ENCODE measurements at regions not wholly inside any gene's neighbourhood (a gene's known extent, or its start where the extent isn't known, plus 50 kb on each side); places are given as distances from the start of the nearest gene placed in this dataset.
A peak's percentile ranks its signal among the peaks of the same experiment; 100 is the strongest.
"Not testable (repeated sequence)": the region's sequence is repeated elsewhere in the genome, so short reads cannot be mapped to it uniquely, and the experiment has no call there.

DNA sequence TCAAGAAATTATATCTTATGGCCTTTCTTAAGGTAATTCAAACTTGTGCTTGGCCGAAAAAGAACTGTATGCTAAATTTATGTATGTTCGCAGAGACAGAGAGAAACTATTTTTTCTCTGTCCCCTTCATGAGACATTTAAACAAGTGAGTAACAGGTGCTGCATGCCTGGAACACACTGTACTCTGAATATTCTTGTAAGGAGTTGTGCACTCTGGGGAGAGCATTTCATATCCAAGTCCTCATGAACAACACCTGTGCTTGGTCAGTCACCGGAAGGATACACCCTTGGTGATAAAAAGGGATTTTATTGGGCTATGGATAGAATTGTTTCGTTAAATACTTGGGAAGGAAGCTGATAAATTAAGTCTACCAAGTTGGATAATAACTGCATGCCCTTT lies 220.8 kb upstream of the NRIP1 start:
- Histone ChIP-seq H3K4me1 (ENCODE audit: control insufficient read depth, insufficient read depth, low read length) (peaks cover 5% of the 10 kb centered on the region), H3K4me3 (ENCODE audit: low read length) (no peak overlapping the region), H3K27me3 (ENCODE audit: control insufficient read depth, insufficient read depth, low read length) (no peaks in the 10 kb centered on the region), H3K27ac (ENCODE audit: low read length) (no peak overlapping the region), H3K9me3 (ENCODE audit: control insufficient read depth, low read depth, low read length) (no peaks in the 10 kb centered on the region), H3K36me3 (ENCODE audit: control insufficient read depth, insufficient read depth, low read length) (no peaks in the 10 kb centered on the region)
- WGBS (ENCODE audit: insufficient coverage, low lambda C conversion rate), result 95% methylated on average over 2 of the region's 4 CpGs
- DNase-seq, result no peak

GRCh38 chr21:15289246-15289645 lies 224.4 kb upstream of the NRIP1 start:
- Histone ChIP-seq H3K9me3 (ENCODE audit: control insufficient read depth, low read depth, low read length) (no peaks in the 10 kb centered on the region), H3K27me3 (ENCODE audit: control insufficient read depth, insufficient read depth, low read length) (no peaks in the 10 kb centered on the region), H3K4me1 (ENCODE audit: control insufficient read depth, insufficient read depth, low read length) (peaks cover 21% of the 10 kb centered on the region), H3K4me3 (ENCODE audit: low read length) (no peak overlapping the region), H3K27ac (ENCODE audit: low read length) (no peak overlapping the region), H3K36me3 (ENCODE audit: control insufficient read depth, insufficient read depth, low read length) (no peaks in the 10 kb centered on the region)
- 100% methylated on average over 1 of the region's 13 CpGs for WGBS (ENCODE audit: insufficient coverage, low lambda C conversion rate)
- no peak for DNase-seq

GRCh38 chr21:15289896-15290841 lies 225.4 kb upstream of the NRIP1 start:
- DNase-seq, result peak; percentile 68 to 92
- no CpG with 5 or more reads among the region's 31 CpGs for WGBS (ENCODE audit: insufficient coverage, low lambda C conversion rate)
- no peaks in the 10 kb centered on the region for H3K36me3 ChIP-seq (ENCODE audit: control insufficient read depth, insufficient read depth, low read length)
- peak overlapping the region; percentile 40 for H3K27ac ChIP-seq (ENCODE audit: low read length)
- H3K4me3 ChIP-seq (ENCODE audit: low read length), result peak overlapping the region; percentile 23
- peaks cover 21% of the 10 kb centered on the region for H3K4me1 ChIP-seq (ENCODE audit: control insufficient read depth, insufficient read depth, low read length)
- H3K9me3 ChIP-seq (ENCODE audit: control insufficient read depth, low read depth, low read length), result no peaks in the 10 kb centered on the region
- no peaks in the 10 kb centered on the region for H3K27me3 ChIP-seq (ENCODE audit: control insufficient read depth, insufficient read depth, low read length)

DNA sequence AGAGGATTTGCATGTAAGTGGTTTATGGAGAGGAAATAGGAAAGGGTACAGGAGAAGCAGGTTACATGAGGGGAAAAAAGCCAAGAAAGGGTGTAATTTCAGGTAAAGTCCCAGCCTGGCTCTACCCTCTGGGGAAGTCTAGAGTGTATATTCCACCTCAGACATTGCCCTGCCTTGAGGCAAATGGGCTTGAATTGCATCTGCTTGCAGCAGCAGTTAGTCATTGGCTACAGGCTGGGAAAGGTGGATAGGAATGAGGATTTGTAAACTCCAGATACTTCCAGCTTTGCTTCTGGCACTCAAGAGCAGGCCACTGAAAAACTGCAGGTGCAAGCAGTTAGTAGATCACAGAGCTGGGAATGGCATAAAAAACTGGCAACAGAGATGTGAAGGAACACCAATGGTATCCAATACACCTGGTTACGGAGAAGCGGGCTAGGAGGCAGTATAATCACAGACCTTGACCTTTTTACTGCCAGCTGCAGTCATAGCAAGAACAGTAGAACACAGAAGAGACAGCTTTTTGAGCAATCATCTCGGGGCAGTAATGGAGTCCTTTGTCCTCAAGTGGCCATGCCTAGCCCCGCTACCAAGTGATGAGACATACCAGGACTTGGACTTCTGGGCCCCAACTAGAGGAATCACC lies 226.9 kb upstream of the NRIP1 start:
- no peaks in the 10 kb centered on the region for H3K27me3 ChIP-seq (ENCODE audit: control insufficient read depth, insufficient read depth, low read length)
- peak overlapping the region; percentile 12 for H3K27ac ChIP-seq (ENCODE audit: low read length)
- H3K36me3 ChIP-seq (ENCODE audit: control insufficient read depth, insufficient read depth, low read length), result no peaks in the 10 kb centered on the region
- peaks cover 21% of the 10 kb centered on the region for H3K4me1 ChIP-seq (ENCODE audit: control insufficient read depth, insufficient read depth, low read length)
- peak; percentile 35 to 70 for DNase-seq
- H3K4me3 ChIP-seq (ENCODE audit: low read length), result no peak overlapping the region
- WGBS (ENCODE audit: insufficient coverage, low lambda C conversion rate), result no CpG with 5 or more reads among the region's 4 CpGs
- H3K9me3 ChIP-seq (ENCODE audit: control insufficient read depth, low read depth, low read length), result no peaks in the 10 kb centered on the region

GRCh38 chr21:15293240-15293639 lies 228.4 kb upstream of the NRIP1 start:
- peak; percentile 33 to 69 for DNase-seq
- H3K4me3 ChIP-seq (ENCODE audit: low read length), result no peak overlapping the region
- H3K27me3 ChIP-seq (ENCODE audit: control insufficient read depth, insufficient read depth, low read length), result no peaks in the 10 kb centered on the region
- H3K27ac ChIP-seq (ENCODE audit: low read length), result peak overlapping the region; percentile 30
- no peaks in the 10 kb centered on the region for H3K9me3 ChIP-seq (ENCODE audit: control insufficient read depth, low read depth, low read length)
- peaks cover 21% of the 10 kb centered on the region for H3K4me1 ChIP-seq (ENCODE audit: control insufficient read depth, insufficient read depth, low read length)
- H3K36me3 ChIP-seq (ENCODE audit: control insufficient read depth, insufficient read depth, low read length), result no peaks in the 10 kb centered on the region

GRCh38 chr21:15295875-15296274 lies 231.1 kb upstream of the NRIP1 start:
- WGBS (ENCODE audit: insufficient coverage, low lambda C conversion rate), result no CpG with 5 or more reads among the region's 2 CpGs
- H3K36me3 ChIP-seq (ENCODE audit: control insufficient read depth, insufficient read depth, low read length), result no peaks in the 10 kb centered on the region
- peaks cover 4% of the 10 kb centered on the region for H3K9me3 ChIP-seq (ENCODE audit: control insufficient read depth, low read depth, low read length)
- peaks cover 16% of the 10 kb centered on the region for H3K4me1 ChIP-seq (ENCODE audit: control insufficient read depth, insufficient read depth, low read length)
- DNase-seq, result no peak
- H3K27me3 ChIP-seq (ENCODE audit: control insufficient read depth, insufficient read depth, low read length), result no peaks in the 10 kb centered on the region
- no peak overlapping the region for H3K27ac ChIP-seq (ENCODE audit: low read length)
- no peak overlapping the region for H3K4me3 ChIP-seq (ENCODE audit: low read length)

DNA sequence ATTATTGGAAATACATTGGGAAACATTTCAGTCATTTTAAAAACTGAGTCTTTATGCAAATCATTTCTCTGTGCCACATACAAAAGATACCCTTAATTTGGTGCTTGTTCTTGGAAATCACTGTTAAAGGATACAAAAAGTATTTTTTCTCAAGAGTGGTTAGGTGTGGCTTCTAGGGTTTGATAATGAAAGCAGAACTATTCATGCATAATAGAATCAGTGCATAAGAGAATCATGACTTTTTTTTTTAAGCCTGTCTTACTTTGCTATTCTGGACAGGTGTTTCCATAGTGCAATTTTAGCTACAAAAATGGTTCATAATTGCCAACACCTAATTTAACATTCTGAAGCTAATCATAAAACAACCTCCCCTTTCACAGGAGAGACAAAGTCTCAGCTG lies 233.0 kb upstream of the NRIP1 start:
- H3K36me3 ChIP-seq (ENCODE audit: control insufficient read depth, insufficient read depth, low read length), result no peaks in the 10 kb centered on the region
- no peaks in the 10 kb centered on the region for H3K27me3 ChIP-seq (ENCODE audit: control insufficient read depth, insufficient read depth, low read length)
- no peak overlapping the region for H3K27ac ChIP-seq (ENCODE audit: low read length)
- H3K4me3 ChIP-seq (ENCODE audit: low read length), result no peak overlapping the region
- H3K4me1 ChIP-seq (ENCODE audit: control insufficient read depth, insufficient read depth, low read length), result peaks cover 5% of the 10 kb centered on the region
- no peak for DNase-seq
- H3K9me3 ChIP-seq (ENCODE audit: control insufficient read depth, low read depth, low read length), result peaks cover 6% of the 10 kb centered on the region

DNA sequence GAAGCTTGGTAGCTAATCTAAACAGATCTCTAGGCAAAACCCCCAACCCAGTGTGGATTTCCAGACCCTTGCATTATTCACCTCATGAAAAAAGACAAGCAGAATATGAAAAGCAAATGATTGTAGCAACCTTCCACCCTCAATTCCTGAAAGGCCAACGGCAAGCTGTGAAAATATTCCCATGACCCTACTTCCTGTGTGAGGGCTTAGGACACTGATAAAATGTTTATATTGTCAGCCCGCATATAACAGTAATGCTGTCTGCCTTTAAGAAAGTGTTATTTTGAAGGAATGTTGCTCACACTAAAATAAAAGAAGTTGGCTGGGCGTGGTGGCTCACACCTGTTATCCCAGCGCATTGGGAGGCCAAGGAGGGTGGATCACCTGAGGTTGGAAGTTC lies 233.5 kb upstream of the NRIP1 start:
- WGBS (ENCODE audit: insufficient coverage, low lambda C conversion rate), result 92% methylated on average over 2 of the region's 4 CpGs

GRCh38 chr21:15298755-15299154 lies 234.0 kb upstream of the NRIP1 start:
- H3K9me3 ChIP-seq (ENCODE audit: control insufficient read depth, low read depth, low read length); H3K4me3 ChIP-seq (ENCODE audit: low read length); DNase-seq; H3K4me1 ChIP-seq (ENCODE audit: control insufficient read depth, insufficient read depth, low read length); H3K27me3 ChIP-seq (ENCODE audit: control insufficient read depth, insufficient read depth, low read length); H3K36me3 ChIP-seq (ENCODE audit: control insufficient read depth, insufficient read depth, low read length); H3K27ac ChIP-seq (ENCODE audit: low read length): not testable (repeated sequence)
- WGBS (ENCODE audit: insufficient coverage, low lambda C conversion rate), result 91% methylated on average over 2 of the region's 8 CpGs

More for the DNA sequence above, 233.5 kb upstream of the NRIP1 start:
- DNase-seq, result no peak
- no peaks in the 10 kb centered on the region for H3K27me3 ChIP-seq (ENCODE audit: control insufficient read depth, insufficient read depth, low read length)
- peaks cover 6% of the 10 kb centered on the region for H3K9me3 ChIP-seq (ENCODE audit: control insufficient read depth, low read depth, low read length)
- H3K4me3 ChIP-seq (ENCODE audit: low read length), result no peak overlapping the region
- no peak overlapping the region for H3K27ac ChIP-seq (ENCODE audit: low read length)
- H3K36me3 ChIP-seq (ENCODE audit: control insufficient read depth, insufficient read depth, low read length), result no peaks in the 10 kb centered on the region
- peaks cover 2% of the 10 kb centered on the region for H3K4me1 ChIP-seq (ENCODE audit: control insufficient read depth, insufficient read depth, low read length)

GRCh38 chr21:15300131-15300530 lies 235.3 kb upstream of the NRIP1 start:
- Histone ChIP-seq H3K4me3 (ENCODE audit: low read length) (no peak overlapping the region), H3K4me1 (ENCODE audit: control insufficient read depth, insufficient read depth, low read length) (no peaks in the 10 kb centered on the region), H3K9me3 (ENCODE audit: control insufficient read depth, low read depth, low read length) (peaks cover 6% of the 10 kb centered on the region), H3K27ac (ENCODE audit: low read length) (no peak overlapping the region), H3K27me3 (ENCODE audit: control insufficient read depth, insufficient read depth, low read length) (no peaks in the 10 kb centered on the region), H3K36me3 (ENCODE audit: control insufficient read depth, insufficient read depth, low read length) (no peaks in the 10 kb centered on the region)
- DNase-seq, result no peak
- WGBS (ENCODE audit: insufficient coverage, low lambda C conversion rate), result no CpG with 5 or more reads among the region's 2 CpGs
